Sigmoid colon (tissue), 4 donors: ENCODE measurements at regions not wholly inside any gene's neighbourhood (a gene's known extent, or its start where the extent isn't known, plus 50 kb on each side); places are given as distances from the start of the nearest gene placed in this dataset.

Experiments used
- CTCF ChIP-seq, 4 experiments: fragments of 450-650 bp in 3 of 4; fragments of 200-600 bp in 1 of 4; IDR thresholded peaks; one replicate each; pipeline ENCODE4 v1.5.1; 2016 to 2019; ENCODE audit warnings: antibody characterized with exemption in 4 of 4, mild to moderate bottlenecking in 3 of 4, moderate library complexity in 2 of 4
- EP300 ChIP-seq, 4 donors: sonication (generic); formaldehyde crosslinking; IDR thresholded peaks; one replicate each; pipeline ENCODE4 v1.6.1; 2017; ENCODE audit warnings: antibody characterized with exemption in 4 of 4
- POLR2A ChIP-seq, 2 donors: fragments of 450-650 bp; IDR thresholded peaks; one replicate each; pipeline ENCODE4 v1.6.1; 2016; ENCODE audit warnings: antibody characterized with exemption in 2 of 2, mild to moderate bottlenecking in 2 of 2, moderate library complexity in 2 of 2

- no peak for TF ChIP-seq CTCF (IDR thresholded peaks at IDR 0.05)
- no peak for TF ChIP-seq POLR2A (IDR thresholded peaks at IDR 0.05)
- TF ChIP-seq EP300 (IDR thresholded peaks at IDR 0.05), result no peak
These were observed 145.9 kb upstream of the VASH1 start for GRCh38 chr14:76615331-76615730.
